PC-3 (cell line): ENCODE measurements at regions not wholly inside any gene's neighbourhood (a gene's known extent, or its start where the extent isn't known, plus 50 kb on each side); places are given as distances from the start of the nearest gene placed in this dataset.

Experiments used
- ATAC-seq: fragments of 200-7000 bp; cut with Tn5 transposase; 2 replicates; pipeline ENCODE4 v1.9.1; 2020; ENCODE audit warnings: mild to moderate bottlenecking, moderate library complexity
- BruUV-seq: library from RNA; stranded (reverse); fragments of 400-500 nt; replicated peaks from 2 replicates; lab custom pipeline; 2021; lab: Mats Ljungman, UMichigan
- CTCF ChIA-PET: fragments of 300-600 bp; sonication (Branson Sonifier 250); formaldehyde crosslinking; loops from one replicate; lab custom pipeline; 2022; ENCODE audit warnings: antibody characterized with exemption; lab: Charles Lee
- POLR2A ChIA-PET: fragments of 300-600 bp; sonication (Branson Sonifier 250); formaldehyde crosslinking; loops from one replicate; lab custom pipeline; 2022; ENCODE audit warnings: antibody characterized with exemption; ENCODE audit not compliant: unreplicated experiment; lab: Charles Lee
- DNase-seq: peaks from one replicate; pipeline ENCODE4 v3.0.0-alpha.2; 2015
- H2AFZ ChIP-seq: fragments of 300-600 bp; sonication (generic); 2 replicates; pipeline ENCODE4 v1.6.0; 2016; ENCODE audit warnings: antibody characterized with exemption, low read length
- H3F3A ChIP-seq: fragments of 300-600 bp; sonication (generic); one replicate; pipeline ENCODE4 v1.6.0; 2017; ENCODE audit warnings: antibody characterized with exemption, low read length, control low read depth, mild to moderate bottlenecking; ENCODE audit not compliant: unreplicated experiment
- H3K27ac ChIP-seq: fragments of 300-600 bp; sonication (generic); 2 replicates; pipeline ENCODE4 v1.5.1; 2016; ENCODE audit warnings: mild to moderate bottlenecking, low read length
- H3K27me3 ChIP-seq: fragments of 300-600 bp; sonication (generic); 2 replicates; pipeline ENCODE4 v1.6.1; 2016; ENCODE audit warnings: low read length, mixed read lengths
- H3K36me3 ChIP-seq: fragments of 300-600 bp; sonication (generic); 2 replicates; pipeline ENCODE4 v1.6.1; 2016; ENCODE audit warnings: low read depth, mixed run types, low read length, mixed read lengths
- H3K4me1 ChIP-seq: fragments of 300-600 bp; sonication (generic); 2 replicates; pipeline ENCODE4 v1.5.1; 2016; ENCODE audit warnings: low read length; ENCODE audit not compliant: insufficient read depth
- H3K4me2 ChIP-seq: fragments of 300-600 bp; sonication (generic); 2 replicates; pipeline ENCODE4 v1.6.0; 2016; ENCODE audit warnings: low read length
- H3K4me3 ChIP-seq: fragments of 300-600 bp; sonication (generic); 2 replicates; pipeline ENCODE4 v1.5.1; 2016; ENCODE audit warnings: mild to moderate bottlenecking, low read length, mixed read lengths
- H3K79me2 ChIP-seq: fragments of 300-600 bp; sonication (generic); 2 replicates; pipeline ENCODE4 v1.6.1; 2017; ENCODE audit warnings: low read length, mixed read lengths
- H3K9ac ChIP-seq: fragments of 300-600 bp; sonication (generic); 2 replicates; pipeline ENCODE4 v1.6.0; 2016; ENCODE audit warnings: mild to moderate bottlenecking, low read length
- H3K9me2 ChIP-seq: fragments of 300-600 bp; sonication (generic); replicated peaks from 2 replicates; pipeline ENCODE4 v1.6.1; 2016; ENCODE audit warnings: mixed run types, low read length, mixed read lengths
- H3K9me3 ChIP-seq: fragments of 300-600 bp; sonication (generic); 2 replicates; pipeline ENCODE4 v1.6.1; 2016; ENCODE audit warnings: low read length, mixed read lengths
- H4K20me1 ChIP-seq: fragments of 300-600 bp; sonication (generic); 2 replicates; pipeline ENCODE4 v1.6.1; 2016; ENCODE audit warnings: low read length, mixed read lengths
- CTCF ChIP-seq: fragments of 300-600 bp; sonication (generic); conservative IDR thresholded peaks from 2 replicates; pipeline ENCODE4 v1.5.1; 2017; ENCODE audit warnings: antibody characterized with exemption, low read depth, mild to moderate bottlenecking, low read length
- EZH2 ChIP-seq: fragments of 300-600 bp; sonication (generic); IDR thresholded peaks from one replicate; pipeline ENCODE4 v1.6.1; 2017; ENCODE audit warnings: antibody characterized with exemption, mild to moderate bottlenecking, low read length; ENCODE audit not compliant: unreplicated experiment
- EZH2phosphoT487 ChIP-seq: fragments of 300-600 bp; sonication (generic); IDR thresholded peaks from 2 replicates; pipeline ENCODE4 v1.6.1; 2018; ENCODE audit warnings: mild to moderate bottlenecking, antibody characterized with exemption, low read length, borderline replicate concordance
- intact Hi-C: fragments of 100-400 bp; cut with micrococcal nuclease; formaldehyde crosslinking; loops from 2 replicates; pipeline ENCODE4 v1.9.0; 2023

GRCh38 chr9:118128313-118128712, 424.1 kb downstream of the TLR4 start:
- DNase-seq (no peak), ATAC-seq (no peak)
- Histone ChIP-seq H3K27ac (no peak overlapping the region), H3K79me2 (no peaks in the 10 kb centered on the region), H2AFZ (no peak overlapping the region), H3K4me1 (no peaks in the 10 kb centered on the region), H3K4me2 (no peak overlapping the region), H3K9me2 (no peaks in the 10 kb centered on the region), H3K36me3 (no peaks in the 10 kb centered on the region), H3K9ac (no peak overlapping the region), H3K9me3 (no peaks in the 10 kb centered on the region), H4K20me1 (no peaks in the 10 kb centered on the region), H3K4me3 (no peak overlapping the region), H3F3A (no peaks in the 10 kb centered on the region), H3K27me3 (no peaks in the 10 kb centered on the region)
- TF ChIP-seq CTCF (no peak), EZH2phosphoT487 (no peak), EZH2 (no peak)
- intact Hi-C loops: no loop called here
- ChIA-PET CTCF (no interaction called here), POLR2A (no interaction called here)
- BruUV-seq: no TSS peak

- Histone ChIP-seq H2AFZ (no peak overlapping the region), H3K27ac (no peak overlapping the region), H3K27me3 (no peaks in the 10 kb centered on the region), H3K9me3 (no peaks in the 10 kb centered on the region), H3K9ac (no peak overlapping the region), H3K36me3 (no peaks in the 10 kb centered on the region), H3K9me2 (no peaks in the 10 kb centered on the region), H3K79me2 (no peaks in the 10 kb centered on the region), H4K20me1 (no peaks in the 10 kb centered on the region), H3K4me1 (no peaks in the 10 kb centered on the region), H3K4me3 (no peak overlapping the region), H3F3A (no peaks in the 10 kb centered on the region), H3K4me2 (no peak overlapping the region)
- intact Hi-C loops: no loop called here
- ATAC-seq (no peak), DNase-seq (no peak)
- no peak for TF ChIP-seq EZH2phosphoT487
- no peak for TF ChIP-seq CTCF
- TF ChIP-seq EZH2: no peak
- no TSS peak for BruUV-seq
- CTCF ChIA-PET: no interaction called here
- POLR2A ChIA-PET: no interaction called here
Measured at GRCh38 chr9:118129541-118129940, 425.3 kb downstream of the TLR4 start.

DNA sequence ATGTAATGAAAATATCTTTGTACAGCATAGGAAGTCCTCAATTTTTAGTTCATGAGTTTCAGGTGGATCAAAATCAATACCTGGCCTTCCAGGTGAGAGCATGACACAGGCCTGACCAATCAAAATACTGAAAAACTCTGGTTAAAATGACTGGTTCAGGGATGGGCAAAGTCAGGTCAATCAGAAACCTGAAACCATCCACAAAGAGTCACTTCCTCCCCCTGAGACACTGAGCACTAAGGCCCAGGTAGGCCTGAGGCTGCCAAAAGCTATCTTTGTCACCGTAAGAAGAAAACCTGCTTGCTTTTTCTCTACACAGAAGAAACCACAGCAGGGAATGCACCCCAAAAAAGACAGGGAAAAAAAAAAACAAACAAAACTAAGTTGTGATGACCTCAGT, 444.8 kb downstream of the TLR4 start:
- POLR2A ChIA-PET: no interaction called here
- ATAC-seq (no peak), DNase-seq (no peak)
- Histone ChIP-seq H3F3A (no peaks in the 10 kb centered on the region), H3K79me2 (no peaks in the 10 kb centered on the region), H2AFZ (no peak overlapping the region), H3K4me3 (no peak overlapping the region), H3K36me3 (no peaks in the 10 kb centered on the region), H3K9me3 (no peaks in the 10 kb centered on the region), H3K27ac (no peak overlapping the region), H3K4me1 (no peaks in the 10 kb centered on the region), H4K20me1 (no peaks in the 10 kb centered on the region), H3K9ac (no peak overlapping the region), H3K4me2 (no peak overlapping the region), H3K27me3 (no peaks in the 10 kb centered on the region), H3K9me2 (no peaks in the 10 kb centered on the region)
- intact Hi-C loops: no loop called here
- no TSS peak for BruUV-seq
- no peak for TF ChIP-seq CTCF
- TF ChIP-seq EZH2phosphoT487: no peak
- no peak for TF ChIP-seq EZH2
- CTCF ChIA-PET: no interaction called here
